BLaER1 (cell line): ENCODE measurements at regions not wholly inside any gene's neighbourhood (a gene's known extent, or its start where the extent isn't known, plus 50 kb on each side); places are given as distances from the start of the nearest gene placed in this dataset.

Source experiments
- H3K27ac ChIP-seq: shearing (Covaris generic); formaldehyde crosslinking; 2 replicates; pipeline ENCODE4 v1.8.1; 2022
- H3K27me3 ChIP-seq: shearing (Covaris generic); formaldehyde crosslinking; 2 replicates; pipeline ENCODE4 v1.8.1; 2022
- H3K36me3 ChIP-seq: shearing (Covaris generic); formaldehyde crosslinking; 2 replicates; pipeline ENCODE4 v1.8.1; 2022
- H3K4me1 ChIP-seq: shearing (Covaris generic); formaldehyde crosslinking; 2 replicates; pipeline ENCODE4 v1.8.1; 2022
- H3K4me2 ChIP-seq: shearing (Covaris generic); formaldehyde crosslinking; 2 replicates; pipeline ENCODE4 v1.8.1; 2022
- H3K4me3 ChIP-seq: shearing (Covaris generic); formaldehyde crosslinking; 2 replicates; pipeline ENCODE4 v1.8.1; 2022
- H3K9ac ChIP-seq: shearing (Covaris generic); formaldehyde crosslinking; 2 replicates; pipeline ENCODE4 v1.8.1; 2022
- H3K9me3 ChIP-seq: shearing (Covaris generic); formaldehyde crosslinking; 2 replicates; pipeline ENCODE4 v1.8.1; 2022
- H4K20me1 ChIP-seq: shearing (Covaris generic); formaldehyde crosslinking; 2 replicates; pipeline ENCODE4 v1.8.1; 2022
- Cebpa-rat ChIP-seq: shearing (Covaris generic); IDR thresholded peaks from 2 replicates; pipeline ENCODE4 v1.8.1; 2022

DNA sequence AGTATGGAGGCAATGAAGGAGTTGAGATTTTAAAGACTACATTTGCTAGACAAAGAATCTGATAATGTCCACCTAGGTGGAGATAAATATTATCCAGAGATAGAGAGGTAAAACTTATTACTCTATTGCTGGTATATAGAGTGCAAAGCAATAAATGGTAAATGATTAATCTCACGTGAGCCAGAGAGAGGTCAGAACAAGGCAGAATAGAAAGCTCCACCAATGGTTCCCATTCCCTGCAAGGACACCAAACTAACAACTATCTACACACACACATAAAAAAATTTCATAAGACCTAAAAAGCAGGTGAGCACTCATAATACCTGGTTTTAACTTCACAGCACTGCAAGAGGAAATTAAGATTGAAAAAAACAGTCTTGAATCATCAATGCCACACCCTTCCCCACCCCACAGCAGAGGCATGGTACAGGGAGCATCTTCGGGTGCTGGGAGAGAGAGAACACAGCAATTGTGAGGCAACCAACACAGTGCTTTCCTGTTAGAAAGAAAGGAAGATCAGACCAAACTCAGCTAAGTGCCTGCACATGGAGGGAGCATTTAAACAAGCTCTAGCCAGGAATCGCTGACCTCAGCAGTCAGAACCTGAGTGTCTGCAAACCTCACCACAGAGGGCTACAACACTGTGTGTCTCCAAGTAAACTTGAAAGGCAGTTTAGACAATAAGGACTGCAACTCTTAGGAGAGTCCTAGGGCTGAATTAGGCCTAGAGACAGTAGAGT, 1432.6 kb upstream of the TMEFF2 start:
- Histone ChIP-seq H3K4me3 (no peak overlapping the region), H3K4me2 (no peak overlapping the region), H3K27ac (no peak overlapping the region), H3K9me3 (no peaks in the 10 kb centered on the region), H3K27me3 (no peaks in the 10 kb centered on the region), H3K9ac (no peak overlapping the region), H3K4me1 (no peaks in the 10 kb centered on the region), H4K20me1 (no peaks in the 10 kb centered on the region), H3K36me3 (no peaks in the 10 kb centered on the region)
- no peak for TF ChIP-seq Cebpa-rat

DNA sequence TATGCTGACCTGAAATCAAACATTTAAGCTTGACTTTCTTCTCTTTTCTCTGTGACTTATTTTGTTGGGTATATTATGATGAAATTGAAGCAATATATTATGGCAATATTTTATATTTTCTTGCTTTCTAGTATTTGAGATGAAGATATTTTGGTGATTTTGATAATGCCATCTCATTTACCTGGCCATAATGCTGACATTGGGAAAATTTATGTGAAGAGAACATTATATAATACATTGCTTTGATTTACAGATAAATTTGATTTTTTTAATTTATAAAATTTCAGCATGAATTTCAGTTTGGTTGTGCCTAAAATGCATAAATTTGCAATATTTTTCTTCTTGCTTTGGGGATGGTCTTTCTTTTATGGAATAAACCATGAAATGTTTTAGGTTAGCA, 1413.7 kb upstream of the TMEFF2 start:
- Histone ChIP-seq H3K9me3 (no peaks in the 10 kb centered on the region), H3K27me3 (no peaks in the 10 kb centered on the region), H3K4me2 (no peak overlapping the region), H3K4me1 (no peaks in the 10 kb centered on the region), H3K4me3 (no peak overlapping the region), H3K27ac (no peak overlapping the region), H4K20me1 (no peaks in the 10 kb centered on the region), H3K36me3 (no peaks in the 10 kb centered on the region), H3K9ac (no peak overlapping the region)
- TF ChIP-seq Cebpa-rat = no peak

DNA sequence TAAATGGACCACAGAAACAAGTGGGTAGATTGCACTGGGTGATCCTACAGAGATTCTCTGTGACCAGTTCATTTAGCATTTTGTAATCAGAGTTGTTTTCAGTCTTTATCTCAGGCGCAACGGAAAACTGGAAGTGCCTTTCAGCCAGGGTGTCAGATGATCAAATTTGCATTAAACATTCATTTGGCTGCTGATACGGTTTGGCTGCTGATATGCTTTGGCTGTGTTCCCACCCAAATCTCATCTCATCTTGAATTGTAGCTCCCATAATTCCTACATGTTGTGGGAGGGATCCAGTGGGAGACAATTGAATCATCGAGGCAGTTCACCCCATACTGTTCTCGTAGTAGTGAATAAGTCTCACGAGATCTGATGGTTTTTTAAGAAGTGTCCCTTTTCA, 1396.1 kb upstream of the TMEFF2 start:
- Histone ChIP-seq H3K4me1 (no peaks in the 10 kb centered on the region), H3K27me3 (no peaks in the 10 kb centered on the region), H3K9ac (no peak overlapping the region), H3K36me3 (no peaks in the 10 kb centered on the region), H4K20me1 (no peaks in the 10 kb centered on the region), H3K27ac (no peak overlapping the region), H3K9me3 (no peaks in the 10 kb centered on the region), H3K4me3 (no peak overlapping the region), H3K4me2 (no peak overlapping the region)
- no peak for TF ChIP-seq Cebpa-rat

DNA sequence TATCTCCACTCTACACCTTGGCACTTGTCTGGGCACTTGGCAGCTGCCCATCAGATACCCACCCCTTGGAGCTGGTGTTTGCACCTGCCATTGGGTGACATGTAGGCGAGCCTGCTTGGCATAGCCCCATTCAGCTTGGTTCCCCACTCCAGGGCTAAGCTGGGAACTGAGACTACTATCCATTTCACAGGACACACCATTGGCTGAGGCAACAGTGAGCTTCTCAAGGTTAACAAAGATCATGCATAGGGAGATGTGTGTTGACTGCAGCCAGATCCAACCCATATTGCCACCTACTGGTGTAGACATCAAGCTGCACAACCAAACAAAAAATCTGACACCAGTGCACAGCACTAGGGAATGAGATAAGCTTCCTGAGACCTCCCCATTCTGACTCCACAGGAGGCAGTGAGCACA, 1389.8 kb upstream of the TMEFF2 start:
- no peaks in the 10 kb centered on the region for H3K36me3 ChIP-seq

DNA sequence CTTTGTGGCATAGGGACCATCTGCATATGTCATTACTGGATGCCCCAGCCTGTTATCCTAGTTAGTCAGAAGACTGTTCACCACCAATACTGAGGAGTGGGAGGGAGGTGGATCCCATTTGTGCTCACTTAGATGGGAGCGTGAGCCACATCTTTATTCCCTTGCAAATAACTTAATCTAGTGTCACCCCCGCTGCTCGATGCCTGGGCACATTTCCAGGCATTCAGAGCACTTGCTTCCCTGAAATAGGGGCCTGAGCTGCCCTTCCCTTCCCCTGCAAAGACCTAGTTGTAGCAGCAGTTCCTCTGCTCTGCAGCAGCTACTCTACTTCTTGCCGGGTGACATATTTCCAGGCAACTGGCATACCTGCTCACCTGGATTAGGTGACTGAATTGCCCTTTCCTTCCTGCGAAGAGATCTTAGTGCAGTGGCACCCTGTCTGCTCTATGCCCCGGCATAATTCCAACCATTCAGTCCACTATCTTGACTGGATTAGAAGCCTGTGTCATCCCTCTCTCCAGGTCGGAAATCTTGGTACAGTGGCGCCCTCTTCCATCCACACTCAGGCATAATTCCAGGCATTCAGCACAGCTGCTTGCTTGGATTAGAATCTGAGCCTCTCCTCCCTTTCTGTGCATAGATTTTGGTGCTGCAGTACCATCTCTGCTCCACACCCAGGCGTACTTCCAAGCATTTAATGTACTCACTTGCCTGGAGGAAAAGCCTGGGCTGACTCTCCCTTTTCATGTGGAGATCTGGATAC, 1389.1 kb upstream of the TMEFF2 start:
- H3K4me3 ChIP-seq = no peak overlapping the region
- no peak overlapping the region for H3K9ac ChIP-seq
- H3K27me3 ChIP-seq = no peaks in the 10 kb centered on the region
- H3K27ac ChIP-seq = no peak overlapping the region
- no peaks in the 10 kb centered on the region for H3K9me3 ChIP-seq
- no peaks in the 10 kb centered on the region for H3K4me1 ChIP-seq
- H3K36me3 ChIP-seq = no peaks in the 10 kb centered on the region
- H3K4me2 ChIP-seq = no peak overlapping the region
- H4K20me1 ChIP-seq = no peaks in the 10 kb centered on the region
- no peak for TF ChIP-seq Cebpa-rat

More for the DNA sequence above, 1389.8 kb upstream of the TMEFF2 start:
- TF ChIP-seq Cebpa-rat = no peak
- H4K20me1 ChIP-seq = no peaks in the 10 kb centered on the region
- H3K4me1 ChIP-seq = no peaks in the 10 kb centered on the region
- H3K9ac ChIP-seq = no peak overlapping the region
- no peaks in the 10 kb centered on the region for H3K27me3 ChIP-seq
- H3K4me3 ChIP-seq = no peak overlapping the region
- no peak overlapping the region for H3K4me2 ChIP-seq
- no peaks in the 10 kb centered on the region for H3K9me3 ChIP-seq
- no peak overlapping the region for H3K27ac ChIP-seq

DNA sequence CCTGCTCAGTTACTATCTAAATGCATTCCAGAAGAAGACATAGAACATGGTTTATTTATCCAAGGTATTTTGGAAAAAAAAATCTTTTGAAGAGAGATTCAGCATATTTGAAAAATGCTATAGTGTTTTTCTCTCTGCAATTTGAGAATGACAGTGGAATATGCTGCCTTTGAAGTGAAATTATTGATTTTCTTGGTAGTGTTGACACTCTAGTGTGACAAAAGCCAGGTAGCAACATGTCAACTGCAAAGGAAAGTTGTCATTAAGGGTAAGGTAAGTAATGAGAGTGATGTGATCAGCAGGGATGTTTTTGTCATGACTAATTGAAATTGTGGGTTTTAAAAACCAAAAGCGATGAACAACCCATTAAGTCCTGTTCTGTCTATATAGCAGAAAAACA, 1387.1 kb upstream of the TMEFF2 start:
- H3K4me1 ChIP-seq = no peaks in the 10 kb centered on the region
- H3K4me2 ChIP-seq = no peak overlapping the region
- no peaks in the 10 kb centered on the region for H4K20me1 ChIP-seq
- no peaks in the 10 kb centered on the region for H3K36me3 ChIP-seq
- H3K9ac ChIP-seq = no peak overlapping the region
- H3K9me3 ChIP-seq = no peaks in the 10 kb centered on the region
- no peak overlapping the region for H3K4me3 ChIP-seq
- no peak overlapping the region for H3K27ac ChIP-seq
- H3K27me3 ChIP-seq = no peaks in the 10 kb centered on the region
- no peak for TF ChIP-seq Cebpa-rat

DNA sequence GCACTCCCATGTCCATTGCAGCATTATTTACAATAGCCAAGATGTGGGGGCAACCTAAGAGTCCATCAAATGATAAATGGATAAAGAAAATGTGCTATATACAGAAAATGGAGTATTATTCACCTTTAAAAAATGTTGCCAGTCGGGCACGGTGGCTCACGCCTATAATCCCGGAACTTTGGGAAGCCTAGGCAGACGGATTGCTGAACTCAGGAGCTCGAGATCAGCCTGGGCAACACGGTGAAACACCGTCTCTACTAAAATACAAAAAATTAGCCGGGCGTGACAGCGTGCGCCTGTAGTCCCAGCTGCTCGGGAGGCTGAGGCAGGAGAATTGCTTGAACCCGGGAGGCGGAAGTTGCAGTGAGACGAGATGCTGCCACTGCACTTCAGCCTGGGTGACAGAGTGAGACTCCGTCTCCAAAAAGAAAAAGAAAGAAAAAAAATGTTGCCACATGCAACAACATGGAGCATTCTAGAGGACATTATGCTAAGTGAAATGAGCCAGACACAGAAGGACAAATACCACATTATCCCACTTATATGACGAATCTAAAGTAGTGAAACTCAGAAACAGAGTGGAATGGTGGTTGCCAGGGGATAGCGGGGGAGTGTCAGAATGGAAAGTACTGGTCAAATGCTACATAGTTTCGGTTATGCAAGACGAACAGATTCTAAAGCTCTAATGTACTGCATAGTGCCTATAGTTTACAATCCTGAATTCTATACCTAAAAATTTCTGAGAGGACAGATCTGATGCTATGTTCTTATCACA, 1385.6 kb upstream of the TMEFF2 start:
- H3K36me3 ChIP-seq = no peaks in the 10 kb centered on the region

DNA sequence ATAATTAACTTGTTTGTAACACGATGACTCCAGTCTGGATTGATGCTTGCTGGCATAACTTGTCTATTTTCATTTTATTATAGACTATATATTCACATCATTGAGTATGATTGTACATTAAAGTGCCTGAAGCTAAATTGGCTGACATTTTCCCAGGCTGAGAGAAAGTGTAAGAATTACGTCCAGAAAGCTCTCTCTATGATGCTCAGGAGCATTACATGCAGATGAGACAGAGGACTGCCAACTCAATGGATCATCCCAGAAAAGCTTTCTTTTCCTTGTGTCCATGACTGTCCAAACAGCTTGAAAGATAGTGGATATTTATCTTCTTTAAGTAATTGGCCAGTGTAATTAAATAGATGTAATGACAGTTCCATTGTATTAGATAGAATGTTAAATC, 1372.2 kb upstream of the TMEFF2 start:
- H3K9me3 ChIP-seq = no peaks in the 10 kb centered on the region
- no peak overlapping the region for H3K4me3 ChIP-seq
- no peak overlapping the region for H3K9ac ChIP-seq
- H3K36me3 ChIP-seq = no peaks in the 10 kb centered on the region
- TF ChIP-seq Cebpa-rat = no peak
- H3K27ac ChIP-seq = no peak overlapping the region
- no peaks in the 10 kb centered on the region for H3K27me3 ChIP-seq
- no peaks in the 10 kb centered on the region for H4K20me1 ChIP-seq
- no peak overlapping the region for H3K4me2 ChIP-seq
- H3K4me1 ChIP-seq = no peaks in the 10 kb centered on the region

More for the DNA sequence above, 1385.6 kb upstream of the TMEFF2 start:
- Histone ChIP-seq H3K27me3 (no peaks in the 10 kb centered on the region), H3K4me2 (no peak overlapping the region), H3K4me3 (no peak overlapping the region), H3K4me1 (no peaks in the 10 kb centered on the region), H3K9ac (no peak overlapping the region), H3K27ac (no peak overlapping the region), H3K9me3 (no peaks in the 10 kb centered on the region), H4K20me1 (no peaks in the 10 kb centered on the region)
- TF ChIP-seq Cebpa-rat = no peak

DNA sequence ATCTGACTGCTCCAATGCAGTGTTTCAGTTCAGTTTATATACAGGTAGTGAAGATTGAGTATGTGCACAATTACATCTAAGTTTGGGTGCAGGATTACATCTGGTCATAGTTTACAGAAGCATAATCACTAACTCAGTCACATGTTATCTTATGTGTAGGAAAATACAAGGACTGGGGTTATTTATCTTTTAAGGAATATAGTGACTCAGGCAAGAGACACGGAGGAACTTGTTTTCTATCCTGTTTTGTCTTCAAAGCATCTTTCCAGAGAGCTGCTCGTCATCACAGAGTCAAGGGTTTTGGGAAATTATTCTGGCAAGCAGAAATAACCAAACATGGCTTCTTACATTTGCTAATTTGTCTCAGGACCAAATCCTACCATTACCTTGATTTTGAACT, 1371.5 kb upstream of the TMEFF2 start:
- Histone ChIP-seq H3K4me3 (no peak overlapping the region), H3K27me3 (no peaks in the 10 kb centered on the region)

DNA sequence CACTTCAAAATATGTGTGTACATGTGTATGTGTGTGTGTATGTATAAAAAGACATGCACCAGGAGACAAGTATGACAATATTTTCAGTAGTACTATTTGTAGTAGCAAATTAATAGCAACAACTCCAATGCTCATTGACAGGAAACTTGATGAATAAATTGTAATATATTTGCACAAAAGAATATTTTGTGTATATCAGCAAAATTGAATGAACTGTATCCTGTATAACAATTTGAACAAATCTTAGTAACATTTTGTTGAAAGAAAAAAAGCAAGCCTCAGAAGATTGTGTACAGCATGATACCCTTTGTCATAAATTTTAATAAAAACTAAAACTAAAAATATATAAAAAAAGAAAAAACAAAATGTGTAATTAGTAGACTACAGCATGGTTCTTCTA, 1367.3 kb upstream of the TMEFF2 start:
- H3K9me3 ChIP-seq = no peaks in the 10 kb centered on the region
- no peak overlapping the region for H3K4me3 ChIP-seq
- H3K4me1 ChIP-seq = no peaks in the 10 kb centered on the region
- no peaks in the 10 kb centered on the region for H4K20me1 ChIP-seq
- H3K9ac ChIP-seq = no peak overlapping the region
- no peaks in the 10 kb centered on the region for H3K27me3 ChIP-seq
- no peaks in the 10 kb centered on the region for H3K36me3 ChIP-seq
- H3K4me2 ChIP-seq = no peak overlapping the region
- TF ChIP-seq Cebpa-rat = no peak
- H3K27ac ChIP-seq = no peak overlapping the region

More for the DNA sequence above, 1371.5 kb upstream of the TMEFF2 start:
- no peaks in the 10 kb centered on the region for H4K20me1 ChIP-seq
- H3K4me1 ChIP-seq = no peaks in the 10 kb centered on the region
- TF ChIP-seq Cebpa-rat = no peak
- no peaks in the 10 kb centered on the region for H3K36me3 ChIP-seq
- H3K27ac ChIP-seq = no peak overlapping the region
- no peaks in the 10 kb centered on the region for H3K9me3 ChIP-seq
- no peak overlapping the region for H3K4me2 ChIP-seq
- H3K9ac ChIP-seq = no peak overlapping the region
